Stimulated activated CD8-positive, alpha-beta memory T cell treated with anti-CD3 and anti-CD28 coated beads, Interleukin-4, amount 100 ng/mL, for 24 hours (primary cell): ENCODE measurements at regions not wholly inside any gene's neighbourhood (a gene's known extent, or its start where the extent isn't known, plus 50 kb on each side); places are given as distances from the start of the nearest gene placed in this dataset.
"Not testable (repeated sequence)": the region's sequence is repeated elsewhere in the genome, so short reads cannot be mapped to it uniquely, and the experiment has no call there.

Experiments used
- DNase-seq: peaks from one replicate; pipeline ENCODE4 v3.0.0-alpha.2; 2020; ENCODE audit warnings: low read depth

DNA sequence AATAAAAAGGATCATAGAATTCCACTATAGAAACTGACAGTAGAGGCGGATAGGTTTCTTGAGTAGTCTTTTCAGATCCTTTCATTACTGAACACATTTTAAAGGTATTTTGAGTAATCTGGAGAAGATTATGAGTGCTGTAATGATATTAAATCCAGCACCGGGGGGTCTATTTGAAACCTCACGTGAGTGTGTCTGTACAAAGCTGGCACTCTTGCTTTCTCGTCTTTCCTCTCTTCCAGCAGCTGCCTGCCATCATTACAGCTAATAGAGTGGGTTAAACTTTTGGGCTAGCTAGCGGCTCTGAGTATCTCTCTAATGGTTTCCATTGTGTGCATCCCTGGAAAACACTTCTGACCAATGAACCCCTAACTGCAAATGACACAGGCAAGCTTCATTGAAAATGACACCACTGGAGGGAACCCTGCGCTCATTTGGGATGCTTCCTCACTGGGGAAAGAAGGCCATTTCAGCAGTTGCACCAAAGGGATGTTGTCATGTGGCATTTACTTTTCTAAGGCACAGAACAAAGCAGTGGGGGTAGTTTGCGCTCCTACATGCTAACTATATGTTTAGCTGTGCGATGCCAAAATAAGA is 101.0 kb downstream of the HRH4 start:
- DNase-seq = no peak

- DNase-seq = no peak
These were observed 106.8 kb downstream of the HRH4 start for GRCh38 chr18:24567199-24567598.

DNA sequence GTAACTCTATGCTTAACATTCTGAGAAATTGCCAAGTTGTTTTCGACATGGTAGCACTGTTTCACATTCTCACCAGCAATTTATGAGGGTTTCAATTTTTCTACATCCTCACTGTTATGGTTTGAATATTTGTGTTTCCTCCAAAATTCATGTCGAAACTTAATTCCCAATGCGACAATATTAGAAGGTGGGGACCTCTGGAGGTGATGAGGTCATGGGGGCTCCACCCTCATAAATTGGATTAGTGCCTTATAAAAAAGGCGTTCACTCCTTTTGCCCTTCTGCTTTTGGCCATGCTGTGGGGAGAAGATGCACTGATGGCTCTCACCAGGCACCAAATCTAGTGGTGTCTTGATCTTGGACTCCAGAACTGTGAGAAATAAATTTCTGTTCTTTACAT is 110.3 kb downstream of the HRH4 start:
- DNase-seq = no peak

DNA sequence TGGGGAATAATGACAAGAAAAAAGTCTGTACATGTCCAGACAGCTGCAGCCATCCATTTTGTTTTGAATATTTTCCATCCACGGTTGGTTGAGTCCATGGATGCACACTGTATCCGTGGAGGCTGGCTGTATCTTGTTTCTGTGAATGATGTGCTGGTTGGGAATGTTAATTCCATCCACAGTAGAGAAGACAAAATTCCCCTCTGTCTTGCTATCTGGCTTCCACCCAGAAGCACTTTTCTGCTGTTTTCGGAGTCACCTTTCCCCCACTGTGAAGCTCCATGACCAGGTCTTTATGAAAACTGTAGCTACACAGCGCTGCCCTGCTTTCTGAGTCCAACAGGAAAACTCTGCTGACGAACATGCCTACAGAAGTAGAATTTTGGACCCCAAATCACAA is 122.3 kb downstream of the HRH4 start:
- DNase-seq = no peak

- no peak for DNase-seq
These were observed 123.8 kb downstream of the HRH4 start for GRCh38 chr18:24584205-24584604.

DNA sequence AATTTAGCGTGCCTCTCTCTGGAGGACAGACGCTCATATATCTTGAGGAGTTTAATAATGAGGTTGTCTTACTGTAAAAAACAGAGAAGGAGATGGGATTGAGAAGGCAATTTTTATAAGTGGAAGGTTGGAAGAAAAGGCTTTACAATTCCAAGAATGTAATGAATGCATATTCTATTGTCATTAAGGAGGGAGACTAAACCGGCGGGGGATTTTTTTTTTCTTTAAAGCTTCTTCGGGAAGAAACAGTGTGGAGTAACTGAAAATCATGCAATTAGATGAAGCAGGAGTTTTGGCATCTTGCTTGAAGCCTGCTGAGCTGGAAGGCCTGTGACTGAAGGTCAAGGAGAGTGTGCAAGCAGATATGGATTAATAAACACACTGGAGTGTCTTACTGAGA is 124.4 kb downstream of the HRH4 start:
- no peak for DNase-seq

- no peak for DNase-seq
These were observed 125.6 kb downstream of the HRH4 start for GRCh38 chr18:24585996-24586566.

GRCh38 chr18:24586662-24587360 is 126.4 kb downstream of the HRH4 start:
- DNase-seq = no peak

- no peak for DNase-seq
These were observed 128.0 kb downstream of the HRH4 start for GRCh38 chr18:24588440-24588839.

GRCh38 chr18:24590946-24591345 is 130.5 kb downstream of the HRH4 start:
- no peak for DNase-seq

DNA sequence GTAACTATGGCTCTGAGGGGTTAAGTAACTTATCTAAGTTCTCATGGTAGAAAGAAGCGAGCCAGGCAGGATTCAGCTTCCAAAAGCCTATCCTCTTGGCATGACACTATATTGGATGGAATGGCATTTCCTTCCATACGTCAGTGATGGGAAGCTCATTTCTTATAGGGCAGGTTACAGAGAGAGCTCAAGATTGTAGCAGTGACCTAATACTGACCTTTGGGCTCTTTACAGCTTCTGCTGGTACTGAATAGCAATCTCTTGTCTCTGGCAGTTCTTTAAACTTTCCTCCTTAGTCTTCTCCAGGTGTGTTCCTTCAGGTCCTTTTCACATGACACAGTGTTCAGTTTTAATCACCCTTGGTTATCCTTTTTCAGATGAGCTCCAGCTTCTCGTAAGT is 133.0 kb downstream of the HRH4 start:
- DNase-seq = no peak

GRCh38 chr18:24593886-24594285 is 133.4 kb downstream of the HRH4 start:
- DNase-seq = no peak

DNA sequence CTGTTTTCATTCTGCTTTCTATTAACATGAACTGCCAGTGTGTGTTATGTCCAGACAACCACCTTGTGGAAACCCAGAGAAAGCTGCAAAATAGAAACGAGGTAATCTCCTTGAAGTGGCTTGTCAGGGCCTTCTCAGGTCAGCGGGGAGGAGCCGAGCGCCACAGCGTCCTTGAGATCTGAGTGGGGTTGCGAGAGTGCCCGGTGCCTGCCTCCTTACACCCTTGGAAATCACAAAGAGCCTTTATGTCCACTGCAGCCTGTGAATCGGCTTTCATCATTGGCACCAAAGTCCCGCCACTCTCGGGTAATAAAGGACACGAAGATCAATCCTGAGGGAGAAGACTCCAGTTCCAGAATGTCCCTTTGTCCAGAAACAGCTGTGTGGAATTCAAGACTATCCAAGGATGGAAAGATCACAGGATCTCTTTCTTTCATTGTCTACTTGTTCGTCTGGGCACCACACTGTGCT is 135.2 kb downstream of the HRH4 start:
- no peak for DNase-seq

- no peak for DNase-seq
These were observed 139.7 kb downstream of the HRH4 start for GRCh38 chr18:24600076-24600654.

DNA sequence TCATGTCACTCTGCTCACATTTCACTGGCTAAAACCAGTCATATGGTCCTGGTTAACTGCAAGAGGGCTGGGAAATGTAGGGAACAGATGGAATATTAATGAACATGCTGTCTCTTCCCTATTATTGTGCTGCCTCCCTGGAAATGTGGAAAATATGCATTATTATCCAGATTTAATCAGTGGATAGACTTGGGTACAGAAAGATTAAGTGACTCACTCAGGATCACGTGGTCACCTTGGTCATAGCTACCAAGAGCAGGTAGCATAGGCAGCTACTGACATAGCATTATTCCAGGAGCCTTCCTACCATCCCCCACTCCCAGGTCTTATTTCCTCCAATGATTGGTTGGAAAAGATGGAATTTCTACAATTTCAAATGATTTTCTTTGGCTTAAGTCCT is 141.1 kb downstream of the HRH4 start:
- DNase-seq = no peak

DNA sequence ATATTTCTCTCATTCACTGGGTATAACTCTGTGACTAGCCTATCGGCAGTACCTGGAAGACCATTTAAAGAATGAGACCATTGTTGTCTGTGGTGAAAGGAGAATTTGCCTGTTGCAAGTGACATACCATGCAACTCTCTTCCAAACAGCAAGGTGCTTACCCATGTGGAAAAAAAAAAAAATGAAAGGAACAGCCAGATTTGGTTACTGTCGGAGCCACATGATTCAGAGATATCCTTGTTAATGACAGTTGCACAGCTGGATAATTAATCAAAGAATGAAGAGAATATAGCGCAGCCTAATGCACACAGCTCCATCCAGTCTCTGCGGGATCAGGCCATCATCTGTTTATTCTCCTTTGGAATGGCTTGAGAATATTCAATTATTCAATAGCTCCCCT is 141.8 kb downstream of the HRH4 start:
- DNase-seq = no peak

GRCh38 chr18:24603151-24603550 is 142.7 kb downstream of the HRH4 start:
- DNase-seq = no peak

DNA sequence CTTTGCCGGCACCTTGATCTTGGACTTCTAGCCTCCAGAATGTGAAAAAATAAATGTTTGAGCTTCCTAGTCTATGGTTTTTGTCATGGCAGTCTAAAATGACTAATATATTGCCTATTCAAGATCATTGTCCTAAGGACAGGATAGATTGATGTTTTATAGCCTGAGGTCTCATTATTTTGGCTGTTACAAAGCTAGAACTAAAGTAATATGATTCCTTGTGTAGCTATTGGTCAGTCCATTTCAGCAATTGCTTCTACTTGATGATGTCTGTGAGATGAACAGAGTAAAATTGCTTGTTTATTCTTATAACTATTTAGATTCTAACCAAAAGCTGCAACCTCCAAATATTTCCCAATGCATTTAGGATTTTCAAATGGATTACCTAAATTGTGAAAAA is 145.0 kb downstream of the HRH4 start:
- DNase-seq = no peak

- DNase-seq = no peak
These were observed 148.8 kb downstream of the HRH4 start for GRCh38 chr18:24609254-24609653.

GRCh38 chr18:24611075-24611474 is 150.6 kb downstream of the HRH4 start:
- DNase-seq = no peak

DNA sequence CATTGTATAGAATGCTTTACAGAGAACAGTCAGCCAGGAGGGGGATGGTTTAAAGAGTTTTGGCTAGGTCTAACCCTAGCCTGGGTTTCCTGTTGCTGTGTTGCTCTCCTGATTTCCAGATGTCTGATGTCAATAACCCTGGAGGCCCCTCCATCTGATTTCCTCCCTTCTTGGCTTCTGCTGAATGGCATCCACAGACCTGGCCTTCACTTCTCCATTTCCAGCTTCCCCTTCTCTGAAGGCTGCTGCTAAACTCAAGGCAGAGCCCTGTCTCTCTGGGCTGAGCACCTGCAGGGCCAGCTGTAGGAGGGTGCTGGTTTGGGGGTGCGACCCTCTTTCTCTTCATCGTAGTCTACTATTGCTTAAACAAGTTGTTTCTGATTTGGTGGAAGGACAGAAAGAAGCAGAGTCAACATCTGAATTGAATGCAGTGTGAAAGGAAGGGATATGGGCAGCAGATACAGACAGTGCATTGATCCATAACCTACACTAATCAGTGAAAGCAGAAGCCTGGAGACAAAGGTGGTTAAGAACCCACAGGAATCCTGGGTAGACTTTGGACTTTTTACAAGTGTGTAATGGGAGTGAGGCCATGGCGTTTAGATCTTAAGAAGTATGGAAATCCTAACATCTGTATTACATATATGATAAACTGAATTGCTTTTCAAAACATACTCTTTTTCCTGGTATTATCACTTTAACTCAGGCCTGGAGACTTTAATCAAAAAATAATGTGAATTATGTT is 153.6 kb downstream of the HRH4 start:
- DNase-seq = no peak

DNA sequence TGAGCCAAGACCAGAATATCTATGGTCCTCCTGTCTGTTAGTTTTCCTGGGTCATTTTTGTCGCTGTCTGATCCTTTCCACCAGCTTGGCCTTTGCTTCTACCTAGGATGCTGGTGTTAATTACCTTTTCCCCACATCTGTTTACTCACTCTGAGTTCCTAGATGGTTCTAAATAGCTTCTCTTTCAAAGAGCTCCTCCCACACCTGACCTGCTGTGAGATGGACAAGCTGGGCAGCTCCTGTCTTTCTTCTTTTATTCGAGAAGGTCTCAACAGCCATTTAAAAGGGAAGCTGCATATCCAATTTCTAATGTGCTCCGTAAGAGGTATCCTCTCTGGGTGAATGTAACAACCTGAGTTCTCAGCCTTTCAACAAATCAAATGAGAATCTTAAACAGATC is 156.2 kb downstream of the HRH4 start:
- no peak for DNase-seq

- DNase-seq = not testable (repeated sequence)
These were observed 164.0 kb downstream of the HRH4 start for GRCh38 chr18:24624421-24624820.
